ENCODE measurements at regions not wholly inside any gene's neighbourhood (a gene's known extent, or its start where the extent isn't known, plus 50 kb on each side); places are given as distances from the start of the nearest gene placed in this dataset.

DNA sequence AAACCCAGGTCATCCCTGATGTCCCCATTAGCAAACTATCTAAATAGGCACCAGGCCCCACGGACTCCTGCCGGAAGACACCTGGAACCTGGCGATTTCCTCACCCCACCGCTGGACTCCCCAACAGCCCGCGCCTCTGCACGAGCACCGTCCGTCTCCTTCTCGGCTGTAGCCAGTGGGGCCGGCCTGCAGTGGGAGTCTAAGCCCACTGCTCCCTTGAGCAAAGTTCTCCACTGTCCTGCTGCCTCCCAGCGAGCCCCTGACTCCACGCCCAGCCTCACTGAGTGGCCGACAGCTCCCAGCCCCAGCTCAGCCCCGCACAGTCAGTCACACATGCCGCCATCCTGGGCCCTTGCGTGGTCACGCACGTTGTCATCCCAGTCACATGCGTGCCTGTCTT lies 211.3 kb upstream of the PPP2R2D start:
- no peak overlapping the region for H3K4me3 ChIP-seq
- no peaks in the 10 kb centered on the region for H3K4me1 ChIP-seq (ENCODE audit: insufficient read depth)
- 85 to 88% (median 86%) methylated on average over 20 of the region's 20 CpGs for WGBS, 3 donors
- H3K9me3 ChIP-seq = no peaks in the 10 kb centered on the region
- H3K36me3 ChIP-seq = no peaks in the 10 kb centered on the region
- TF ChIP-seq, protein P1, sequence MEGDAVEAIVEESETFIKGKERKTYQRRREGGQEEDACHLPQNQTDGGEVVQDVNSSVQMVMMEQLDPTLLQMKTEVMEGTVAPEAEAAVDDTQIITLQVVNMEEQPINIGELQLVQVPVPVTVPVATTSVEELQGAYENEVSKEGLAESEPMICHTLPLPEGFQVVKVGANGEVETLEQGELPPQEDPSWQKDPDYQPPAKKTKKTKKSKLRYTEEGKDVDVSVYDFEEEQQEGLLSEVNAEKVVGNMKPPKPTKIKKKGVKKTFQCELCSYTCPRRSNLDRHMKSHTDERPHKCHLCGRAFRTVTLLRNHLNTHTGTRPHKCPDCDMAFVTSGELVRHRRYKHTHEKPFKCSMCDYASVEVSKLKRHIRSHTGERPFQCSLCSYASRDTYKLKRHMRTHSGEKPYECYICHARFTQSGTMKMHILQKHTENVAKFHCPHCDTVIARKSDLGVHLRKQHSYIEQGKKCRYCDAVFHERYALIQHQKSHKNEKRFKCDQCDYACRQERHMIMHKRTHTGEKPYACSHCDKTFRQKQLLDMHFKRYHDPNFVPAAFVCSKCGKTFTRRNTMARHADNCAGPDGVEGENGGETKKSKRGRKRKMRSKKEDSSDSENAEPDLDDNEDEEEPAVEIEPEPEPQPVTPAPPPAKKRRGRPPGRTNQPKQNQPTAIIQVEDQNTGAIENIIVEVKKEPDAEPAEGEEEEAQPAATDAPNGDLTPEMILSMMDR (IDR thresholded peaks at IDR 0.05) = no peak
- no peak for TF ChIP-seq POLR2A (IDR thresholded peaks at IDR 0.05)
- no peak for DNase-seq
- no peaks in the 10 kb centered on the region for H3K27me3 ChIP-seq
- H3K27ac ChIP-seq = no peak overlapping the region
- intact Hi-C loops (cut with DNase I) = no loop called here

DNA sequence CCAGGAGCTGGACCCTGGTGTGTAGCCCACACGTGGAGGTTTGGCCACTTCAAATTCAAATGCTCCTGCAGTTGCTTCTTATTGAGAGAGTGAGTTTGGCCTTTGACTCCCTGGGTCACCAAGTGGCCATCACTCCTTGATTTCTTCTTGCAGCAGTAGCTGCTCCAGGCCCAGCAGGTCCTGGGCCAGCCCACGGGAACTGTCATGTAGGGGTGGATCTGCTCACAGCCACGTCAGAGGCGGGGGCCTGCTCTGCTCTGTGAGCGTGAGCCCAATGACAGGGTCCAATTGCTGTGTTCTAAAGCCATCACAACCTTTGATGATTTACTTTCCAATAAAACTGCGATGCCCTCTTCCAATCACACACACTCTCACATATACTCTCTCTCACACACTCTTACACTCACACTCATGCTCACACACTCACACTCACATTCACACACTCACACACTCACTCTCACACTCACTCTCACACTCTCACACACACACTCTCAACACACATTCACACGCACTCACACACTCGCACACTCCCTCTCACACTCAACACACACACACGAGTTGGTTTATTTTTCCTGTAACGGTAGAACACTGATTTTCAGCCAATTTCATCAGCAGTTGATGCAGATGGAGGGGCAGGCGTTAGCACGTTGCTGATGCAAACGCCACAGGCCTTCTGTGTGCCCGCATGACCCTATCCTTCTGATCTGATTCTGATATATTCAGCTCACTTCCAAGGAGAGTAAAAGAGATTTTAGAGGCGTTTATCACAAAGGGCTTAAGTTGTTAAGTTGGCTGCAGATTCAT lies 210.7 kb upstream of the PPP2R2D start:
- Histone ChIP-seq H3K36me3 (no peaks in the 10 kb centered on the region), H3K27ac (no peak overlapping the region), H3K27me3 (no peaks in the 10 kb centered on the region), H3K4me1 (ENCODE audit: insufficient read depth) (no peaks in the 10 kb centered on the region), H3K9me3 (no peaks in the 10 kb centered on the region), H3K4me3 (no peak overlapping the region)
- TF ChIP-seq, protein P1 (IDR thresholded peaks at IDR 0.05) = no peak
- TF ChIP-seq POLR2A (IDR thresholded peaks at IDR 0.05) (no peak), EP300 (IDR thresholded peaks at IDR 0.05) (no peak)
- WGBS, 3 donors = 64 to 71% (median 68%) methylated on average over 15 of the region's 15 CpGs
- DNase-seq = no peak
- intact Hi-C loops (cut with DNase I) = no loop called here

DNA sequence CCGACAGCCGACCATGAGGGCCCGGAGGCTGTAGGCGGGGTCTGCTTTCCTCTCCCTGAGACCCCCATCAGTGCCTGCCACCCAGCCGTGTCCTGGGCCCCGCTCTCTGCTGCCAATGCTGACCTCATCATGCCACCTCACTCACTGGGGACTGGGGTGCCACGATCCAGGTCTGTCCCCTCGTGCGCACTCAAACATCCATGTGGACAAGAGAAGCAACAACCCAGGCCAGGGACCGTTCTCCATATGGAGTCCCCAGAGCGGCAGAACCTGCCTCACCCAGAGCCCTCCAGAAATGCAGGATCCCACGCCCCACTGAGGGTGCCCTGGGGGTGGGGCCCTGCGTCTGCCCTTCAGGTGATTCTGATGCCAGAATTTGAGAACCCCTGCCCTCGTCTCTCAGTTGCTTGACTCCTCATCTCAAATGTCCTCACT lies 210.0 kb upstream of the PPP2R2D start:
- TF ChIP-seq EP300 (IDR thresholded peaks at IDR 0.05) (no peak), POLR2A (IDR thresholded peaks at IDR 0.05) (no peak)
- TF ChIP-seq, protein P1 (IDR thresholded peaks at IDR 0.05) = no peak
- H3K27ac ChIP-seq = no peak overlapping the region
- no peaks in the 10 kb centered on the region for H3K4me1 ChIP-seq (ENCODE audit: insufficient read depth)
- no peaks in the 10 kb centered on the region for H3K27me3 ChIP-seq
- 77 to 85% (median 83%) methylated on average over 14 of the region's 14 CpGs for WGBS, 3 donors
- intact Hi-C loops (cut with DNase I) = no loop called here
- DNase-seq = no peak
- H3K9me3 ChIP-seq = no peaks in the 10 kb centered on the region
- no peak overlapping the region for H3K4me3 ChIP-seq
- H3K36me3 ChIP-seq = no peaks in the 10 kb centered on the region

DNA sequence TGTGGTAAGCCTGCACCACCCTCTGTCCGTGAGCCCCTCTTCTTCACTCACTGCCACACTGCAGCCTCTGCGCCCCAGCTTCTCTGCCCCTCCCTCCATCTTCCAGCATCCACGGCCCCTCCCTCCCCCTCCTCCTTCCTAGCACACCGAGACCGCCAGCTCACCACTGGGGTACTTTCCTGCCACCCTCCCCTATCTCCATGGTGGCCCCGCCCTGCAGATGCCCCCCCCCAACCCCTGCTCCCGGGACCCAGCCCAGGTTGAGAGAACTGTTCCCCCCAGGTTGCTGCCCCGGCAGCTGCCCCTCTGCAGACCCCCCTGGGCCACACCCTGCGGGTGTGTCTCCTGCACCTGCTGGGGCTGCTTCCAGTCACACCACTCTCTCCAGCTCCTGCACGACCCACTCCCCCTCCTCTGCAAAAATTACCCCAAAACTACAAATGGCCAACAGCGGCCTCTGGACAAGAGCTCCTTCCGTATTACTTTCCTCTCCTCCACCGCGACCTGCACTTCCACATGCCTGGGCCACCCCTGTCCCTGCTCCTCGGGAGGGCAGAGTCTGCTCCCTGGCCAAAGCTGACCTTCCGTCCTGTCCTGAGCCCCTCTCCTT lies 209.2 kb upstream of the PPP2R2D start:
- no peak overlapping the region for H3K4me3 ChIP-seq
- H3K27ac ChIP-seq = no peak overlapping the region
- no peaks in the 10 kb centered on the region for H3K4me1 ChIP-seq (ENCODE audit: insufficient read depth)
- TF ChIP-seq POLR2A (IDR thresholded peaks at IDR 0.05) = no peak
- TF ChIP-seq EP300 (IDR thresholded peaks at IDR 0.05) = no peak
- TF ChIP-seq, protein P1 (IDR thresholded peaks at IDR 0.05) = no peak
- 76 to 80% (median 80%) methylated on average over 14 to 16 of the region's 16 CpGs for WGBS, 3 donors
- H3K9me3 ChIP-seq = no peaks in the 10 kb centered on the region
- H3K36me3 ChIP-seq = no peaks in the 10 kb centered on the region
- intact Hi-C loops (cut with DNase I) = no loop called here
- no peaks in the 10 kb centered on the region for H3K27me3 ChIP-seq
- no peak for DNase-seq
